ENCODE measurements at regions not wholly inside any gene's neighbourhood (a gene's known extent, or its start where the extent isn't known, plus 50 kb on each side); places are given as distances from the start of the nearest gene placed in this dataset.

DNA sequence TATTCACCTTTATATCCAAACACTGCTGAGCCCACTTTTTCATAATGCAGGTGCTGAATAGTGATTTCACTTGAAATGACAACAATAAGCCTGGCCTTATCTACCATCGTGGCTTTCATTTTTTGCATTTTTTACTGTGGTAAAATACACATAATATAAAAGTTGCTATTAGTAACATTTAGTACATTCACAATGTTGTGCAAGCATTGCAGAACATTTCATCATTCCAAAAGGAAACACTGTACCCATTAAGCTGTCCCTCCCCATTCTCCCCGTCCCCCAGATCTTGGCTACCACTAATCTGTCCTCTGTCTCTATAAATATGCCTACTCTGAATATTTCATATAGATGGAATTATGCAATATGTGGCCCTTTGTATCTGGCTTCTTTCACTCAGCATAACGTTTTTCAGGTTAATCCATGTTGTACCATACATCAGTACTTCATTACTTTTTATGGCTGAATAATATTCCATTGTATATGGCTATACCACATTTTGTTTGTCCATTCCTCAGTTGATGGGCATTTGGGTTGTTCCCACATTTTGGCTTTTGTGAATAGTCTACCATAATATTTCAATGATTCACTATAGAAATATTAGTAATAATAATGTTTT is 68.5 kb upstream of the ARID5B start:
- TF ChIP-seq, protein P1, sequence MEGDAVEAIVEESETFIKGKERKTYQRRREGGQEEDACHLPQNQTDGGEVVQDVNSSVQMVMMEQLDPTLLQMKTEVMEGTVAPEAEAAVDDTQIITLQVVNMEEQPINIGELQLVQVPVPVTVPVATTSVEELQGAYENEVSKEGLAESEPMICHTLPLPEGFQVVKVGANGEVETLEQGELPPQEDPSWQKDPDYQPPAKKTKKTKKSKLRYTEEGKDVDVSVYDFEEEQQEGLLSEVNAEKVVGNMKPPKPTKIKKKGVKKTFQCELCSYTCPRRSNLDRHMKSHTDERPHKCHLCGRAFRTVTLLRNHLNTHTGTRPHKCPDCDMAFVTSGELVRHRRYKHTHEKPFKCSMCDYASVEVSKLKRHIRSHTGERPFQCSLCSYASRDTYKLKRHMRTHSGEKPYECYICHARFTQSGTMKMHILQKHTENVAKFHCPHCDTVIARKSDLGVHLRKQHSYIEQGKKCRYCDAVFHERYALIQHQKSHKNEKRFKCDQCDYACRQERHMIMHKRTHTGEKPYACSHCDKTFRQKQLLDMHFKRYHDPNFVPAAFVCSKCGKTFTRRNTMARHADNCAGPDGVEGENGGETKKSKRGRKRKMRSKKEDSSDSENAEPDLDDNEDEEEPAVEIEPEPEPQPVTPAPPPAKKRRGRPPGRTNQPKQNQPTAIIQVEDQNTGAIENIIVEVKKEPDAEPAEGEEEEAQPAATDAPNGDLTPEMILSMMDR (IDR thresholded peaks at IDR 0.05): no peak
- TF ChIP-seq POLR2A (IDR thresholded peaks at IDR 0.05): no peak
- no peak for TF ChIP-seq EP300 (IDR thresholded peaks at IDR 0.05)
- TF ChIP-seq POLR2AphosphoS5 (IDR thresholded peaks at IDR 0.05): no peak
